IPS-NIHi7 (cell line): ENCODE measurements at regions not wholly inside any gene's neighbourhood (a gene's known extent, or its start where the extent isn't known, plus 50 kb on each side); places are given as distances from the start of the nearest gene placed in this dataset.

Experiments
- DNase-seq: peaks from one replicate; pipeline ENCODE4 v3.0.0; 2012; ENCODE audit warnings: mixed read lengths; ENCODE audit errors: extremely low spot score

- DNase-seq: no peak
Measured at GRCh38 chr18:24826605-24827004, 366.2 kb downstream of the HRH4 start.

DNA sequence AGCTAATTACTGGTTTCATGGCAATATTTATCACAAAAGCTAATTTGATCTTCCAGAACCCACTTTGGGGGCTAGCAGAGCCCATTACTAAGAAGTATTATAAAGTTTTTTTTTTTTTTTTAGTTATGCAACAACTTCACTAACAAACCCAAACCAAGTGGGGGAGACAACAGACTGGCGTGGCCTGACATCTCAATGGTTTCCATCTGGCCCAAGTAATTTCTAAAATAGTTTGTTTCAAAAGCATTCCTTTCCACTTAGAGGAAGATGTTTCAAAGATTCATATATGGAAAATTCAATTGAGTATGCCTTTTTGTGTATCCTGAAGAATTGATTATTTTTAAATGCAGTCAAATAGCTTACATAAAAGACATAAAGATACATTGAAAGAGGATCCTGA, 367.1 kb downstream of the HRH4 start:
- no peak for DNase-seq

DNA sequence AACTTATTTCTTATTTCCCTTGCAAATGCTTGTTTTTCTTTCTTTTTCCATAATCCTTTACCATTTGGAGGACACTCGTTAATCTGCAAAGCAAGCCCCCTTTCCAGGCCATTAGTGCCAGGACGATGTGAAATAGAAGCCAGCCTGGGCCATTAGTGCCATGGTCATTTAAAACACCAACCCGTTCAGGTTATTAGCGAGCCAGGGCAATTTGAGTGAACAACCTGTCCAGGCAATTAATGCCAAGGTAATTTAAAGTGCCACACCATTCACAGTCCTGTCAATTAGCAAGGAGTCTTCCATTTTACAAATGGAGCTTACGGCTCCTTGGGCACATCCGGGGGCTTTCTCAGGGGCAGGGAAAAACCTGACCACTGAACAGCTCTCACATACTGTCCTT, 370.6 kb downstream of the HRH4 start:
- no peak for DNase-seq

GRCh38 chr18:24831871-24832665, 371.6 kb downstream of the HRH4 start:
- no peak for DNase-seq

DNA sequence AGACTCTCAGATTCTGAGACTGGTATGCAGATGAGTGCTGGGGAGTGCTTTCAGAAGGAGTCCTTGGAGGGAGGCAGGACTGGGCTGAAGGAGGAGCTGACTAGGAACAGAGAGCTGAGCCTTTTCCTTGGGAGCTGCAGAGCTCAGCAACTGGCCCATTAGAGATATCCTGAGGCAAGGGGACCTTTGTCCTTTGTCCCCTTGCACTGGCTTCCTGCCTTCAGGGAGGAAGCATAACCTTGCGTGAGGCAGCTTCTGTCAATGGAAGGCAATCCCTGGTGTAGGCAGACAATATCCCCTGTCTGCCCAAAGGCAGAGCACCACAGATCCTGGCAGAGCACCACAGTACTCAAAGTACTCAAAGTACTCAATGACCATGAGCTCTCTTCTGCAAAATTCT, 375.3 kb downstream of the HRH4 start:
- no peak for DNase-seq

GRCh38 chr18:24837066-24837465, 376.6 kb downstream of the HRH4 start:
- no peak for DNase-seq

DNA sequence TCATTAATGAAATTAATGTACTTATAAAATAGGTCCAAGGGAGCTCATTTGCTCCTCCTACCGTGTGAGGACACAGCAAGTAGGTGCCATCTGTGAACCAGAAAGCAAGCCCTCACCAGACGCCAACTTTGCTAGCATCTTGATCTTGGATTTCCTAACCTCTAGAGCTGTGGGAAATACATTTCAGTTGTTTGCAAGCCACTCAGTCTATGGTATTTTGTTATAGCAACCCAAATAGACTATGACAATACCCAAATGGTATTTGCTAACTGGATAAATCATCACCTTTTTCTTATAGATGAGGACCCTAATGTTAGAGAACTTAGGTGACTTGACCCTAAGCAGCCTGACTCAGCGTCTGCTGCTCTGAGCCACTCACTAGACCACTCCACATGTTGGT, 379.6 kb downstream of the HRH4 start:
- no peak for DNase-seq

DNA sequence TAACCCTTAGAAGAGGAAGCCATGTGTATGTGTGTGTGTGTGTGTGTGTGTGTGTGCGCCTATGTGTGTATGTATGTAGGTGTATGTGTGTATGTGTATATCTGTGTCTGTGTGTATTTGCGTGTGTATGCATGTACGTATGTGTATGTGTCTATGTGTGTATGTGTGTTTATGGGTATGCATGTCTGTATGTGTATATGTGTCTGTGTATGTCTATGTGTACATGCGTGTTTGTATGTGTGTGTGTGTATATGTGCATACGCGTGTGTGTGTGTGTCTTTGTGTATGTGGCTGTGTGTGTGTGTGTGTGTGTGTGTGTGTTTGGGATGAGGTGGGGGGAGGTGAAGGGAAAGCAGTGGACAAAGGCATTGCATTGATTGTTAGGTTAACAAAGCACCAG, 380.2 kb downstream of the HRH4 start:
- no peak for DNase-seq

GRCh38 chr18:24841536-24841935, 381.1 kb downstream of the HRH4 start:
- no peak for DNase-seq

DNA sequence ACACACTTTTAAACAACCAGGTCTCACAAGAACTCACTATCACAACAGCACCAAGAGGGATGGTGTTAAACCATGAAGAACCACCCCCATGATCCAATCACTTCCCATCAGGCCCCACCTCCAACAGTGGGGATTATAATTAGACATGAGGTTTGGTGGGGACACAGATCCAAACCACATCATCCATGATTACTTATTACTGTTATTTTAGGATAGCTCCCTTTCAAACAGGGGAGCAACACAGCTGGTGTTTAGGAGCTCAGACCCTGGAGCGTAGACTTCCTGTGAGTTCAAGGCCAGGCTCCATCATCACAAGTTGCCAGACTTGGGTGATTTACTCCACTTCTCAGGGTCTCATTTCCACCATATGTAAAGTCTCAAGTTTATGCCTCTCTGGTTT, 382.7 kb downstream of the HRH4 start:
- no peak for DNase-seq

- no peak for DNase-seq
Measured at GRCh38 chr18:24846138-24846537, 385.7 kb downstream of the HRH4 start.

GRCh38 chr18:24850532-24850931, 390.1 kb downstream of the HRH4 start:
- DNase-seq: no peak

GRCh38 chr18:24853076-24853475, 392.6 kb downstream of the HRH4 start:
- DNase-seq: no peak

DNA sequence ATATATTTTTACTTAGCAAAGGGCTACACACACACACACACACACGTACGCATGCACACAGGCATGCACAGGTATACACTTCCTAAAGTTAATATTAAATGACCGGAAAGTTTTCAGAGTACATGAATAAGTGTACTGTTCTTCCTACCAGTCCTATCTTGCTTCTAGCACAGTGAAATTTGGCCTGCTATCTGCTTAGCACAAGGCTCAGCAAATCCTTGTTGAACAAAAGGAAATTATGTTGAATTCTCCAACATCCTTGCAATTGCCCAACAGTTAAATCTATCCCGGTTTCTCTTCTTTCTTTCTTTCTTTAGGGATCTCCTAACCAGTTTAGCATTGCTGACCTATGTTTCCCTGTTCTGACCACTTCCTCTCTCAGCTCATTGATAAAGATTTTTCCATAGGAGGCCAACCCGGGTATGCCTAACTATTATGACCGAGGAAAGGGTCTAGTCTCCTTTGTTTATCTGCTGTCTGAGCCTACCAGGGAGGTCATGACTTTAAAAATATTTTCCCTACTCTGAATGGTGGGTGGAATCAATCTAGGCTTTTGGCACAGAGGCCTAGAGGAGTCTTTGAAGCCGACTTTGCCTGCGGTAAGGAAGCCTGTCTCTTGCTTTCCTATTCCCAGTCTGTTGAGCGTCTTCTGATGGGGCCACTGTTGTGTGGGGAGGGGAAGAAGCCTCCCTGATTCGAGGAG, 400.7 kb downstream of the HRH4 start:
- DNase-seq: no peak

GRCh38 chr18:24862201-24862816, 401.9 kb downstream of the HRH4 start:
- DNase-seq: no peak

GRCh38 chr18:24868311-24868710, 407.9 kb downstream of the HRH4 start:
- no peak for DNase-seq

- DNase-seq: no peak
Measured at GRCh38 chr18:24868760-24869237, 408.4 kb downstream of the HRH4 start.

DNA sequence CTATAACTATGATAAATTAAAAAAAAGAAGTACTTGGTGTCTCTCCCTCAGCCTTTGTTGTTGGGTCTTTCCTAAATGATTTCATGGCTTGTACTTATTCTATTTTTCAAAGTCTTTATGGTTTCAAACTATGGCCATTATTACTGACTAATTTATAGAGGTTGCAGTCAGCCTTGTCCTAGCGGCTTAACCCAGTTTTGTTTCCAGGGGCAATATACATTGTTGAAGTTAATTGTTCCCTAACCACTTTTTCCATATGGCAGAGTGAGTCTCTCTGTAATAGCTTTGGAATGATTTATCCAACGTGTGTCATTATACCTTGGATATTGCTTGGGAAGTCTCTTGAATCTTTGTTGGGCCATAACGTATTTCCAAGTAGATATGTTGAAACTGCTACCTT, 408.8 kb downstream of the HRH4 start:
- no peak for DNase-seq

- no peak for DNase-seq
Measured at GRCh38 chr18:24875286-24875685, 414.8 kb downstream of the HRH4 start.

GRCh38 chr18:24875777-24876176, 415.3 kb downstream of the HRH4 start:
- DNase-seq: no peak

- no peak for DNase-seq
Measured at GRCh38 chr18:24876266-24876665, 415.8 kb downstream of the HRH4 start.

- DNase-seq: no peak
Measured at GRCh38 chr18:24877066-24877465, 416.6 kb downstream of the HRH4 start.

- no peak for DNase-seq
Measured at GRCh38 chr18:24877546-24877945, 417.1 kb downstream of the HRH4 start.
